Stimulated activated CD4-positive, alpha-beta T cell treated with anti-CD3 and anti-CD28 coated beads, Interleukin-15, amount 100 ng/mL, for 1 hour (primary cell): ENCODE measurements at regions not wholly inside any gene's neighbourhood (a gene's known extent, or its start where the extent isn't known, plus 50 kb on each side); places are given as distances from the start of the nearest gene placed in this dataset.
"Not testable (repeated sequence)": the region's sequence is repeated elsewhere in the genome, so short reads cannot be mapped to it uniquely, and the experiment has no call there.

Source experiments
- DNase-seq, 2 donors: peaks; one replicate each; pipeline ENCODE4 v3.0.0-alpha.2; 2020; ENCODE audit warnings: low read depth in 1 of 2, low spot score in 1 of 2

DNA sequence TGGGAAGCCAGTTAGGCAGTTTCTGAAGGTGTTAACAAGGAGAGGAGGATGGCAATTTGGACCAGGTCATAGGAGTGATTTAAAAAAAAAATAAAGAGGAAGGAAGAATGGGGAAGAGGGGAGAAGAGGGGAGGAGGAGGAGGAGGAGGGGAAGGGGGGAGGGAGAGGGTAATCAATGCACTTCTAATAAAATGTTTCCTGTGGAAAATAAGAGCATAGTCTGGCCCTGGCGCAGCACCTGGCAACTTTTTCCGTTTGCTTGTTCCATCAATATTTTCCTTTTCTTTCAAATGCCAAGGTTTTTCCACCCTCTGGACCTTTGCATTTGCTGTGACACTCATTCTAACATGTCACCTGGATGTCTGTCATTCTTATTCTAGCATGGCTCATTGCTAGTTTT lies 308.2 kb downstream of the PPP1R3A start:
- no peak for DNase-seq

DNA sequence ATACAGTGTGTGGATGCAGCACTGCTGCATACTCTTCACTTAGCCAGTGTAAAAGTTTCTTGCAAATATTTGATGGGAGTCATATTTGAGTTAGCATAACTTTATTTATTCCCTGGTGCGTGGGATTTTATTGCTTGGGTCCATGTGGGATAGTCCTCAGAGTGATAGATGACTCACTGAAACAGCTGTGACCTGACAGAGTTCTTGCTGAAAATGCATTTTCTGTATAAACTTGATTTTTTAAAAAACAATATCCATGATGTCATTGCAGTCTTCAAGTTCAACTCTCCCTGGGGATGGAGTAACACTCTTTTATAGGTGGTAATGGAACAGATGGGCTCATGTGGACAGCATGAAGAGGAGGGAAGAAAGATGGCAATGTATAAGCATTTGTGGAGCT lies 310.0 kb downstream of the PPP1R3A start:
- no peak for DNase-seq

- DNase-seq, result no peak
These were observed 312.5 kb downstream of the PPP1R3A start for GRCh38 chr7:113606325-113606724.

DNA sequence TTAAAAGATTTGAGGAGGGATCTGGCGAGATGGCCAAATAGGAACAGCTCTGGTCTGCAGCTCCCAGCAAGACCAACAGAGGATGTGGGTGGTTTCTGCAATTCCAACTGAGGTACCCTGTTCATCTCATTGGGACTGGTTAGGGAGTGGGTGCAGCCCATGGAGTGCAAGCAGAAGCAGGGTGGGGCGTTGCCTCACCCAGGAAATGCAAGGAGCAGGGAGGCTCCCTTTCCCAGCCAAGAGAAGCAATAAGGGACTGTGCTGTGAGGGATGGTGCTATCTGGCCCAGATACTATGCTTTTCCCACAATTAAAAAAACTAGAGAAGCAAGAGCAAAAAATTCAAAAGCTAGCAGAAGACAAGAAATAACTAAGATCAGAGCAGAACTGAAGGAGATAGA lies 318.4 kb downstream of the PPP1R3A start:
- not testable (repeated sequence) for DNase-seq

- DNase-seq, result not testable (repeated sequence)
These were observed 325.4 kb downstream of the PPP1R3A start for GRCh38 chr7:113593455-113593854.

GRCh38 chr7:113592924-113593323 lies 325.9 kb downstream of the PPP1R3A start:
- not testable (repeated sequence) for DNase-seq

DNA sequence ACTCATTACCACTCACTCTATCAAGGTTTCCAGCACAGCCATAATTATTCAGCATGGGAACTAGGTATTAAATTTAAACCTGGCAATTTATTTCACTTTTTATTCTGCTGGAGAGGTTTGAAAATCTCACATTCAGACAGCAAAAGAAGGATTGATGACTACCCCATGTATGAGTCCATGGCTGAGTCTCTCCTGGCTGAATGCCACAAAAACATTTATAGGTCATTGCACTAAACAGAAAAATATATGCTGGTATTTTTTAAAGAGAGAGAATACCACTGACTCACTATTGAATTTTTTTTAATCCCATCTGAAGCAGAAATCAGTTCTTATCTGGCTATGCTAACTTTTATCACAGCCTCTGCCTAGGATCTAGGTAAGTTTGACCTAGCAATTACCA lies 336.3 kb downstream of the PPP1R3A start:
- DNase-seq, result no peak

DNA sequence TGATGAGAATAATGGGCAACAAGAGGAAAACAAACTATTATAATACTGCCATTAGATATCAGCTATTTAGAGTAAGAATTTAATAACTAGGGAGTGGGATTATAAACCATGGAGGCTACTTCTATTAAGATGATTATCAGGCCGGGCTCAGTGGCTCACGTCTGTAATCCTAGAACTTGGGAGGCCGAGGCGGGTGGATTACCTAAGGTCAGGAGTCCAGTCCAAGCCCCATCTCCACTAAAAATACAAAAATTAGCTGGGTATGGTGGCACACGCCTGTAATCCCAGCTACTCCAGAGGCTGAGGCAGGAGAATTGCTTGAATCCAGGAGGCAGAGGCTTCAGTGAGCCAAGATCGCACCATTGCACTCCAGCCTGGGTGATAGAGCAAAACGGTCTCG lies 355.6 kb downstream of the PPP1R3A start:
- DNase-seq, result not testable (repeated sequence)

DNA sequence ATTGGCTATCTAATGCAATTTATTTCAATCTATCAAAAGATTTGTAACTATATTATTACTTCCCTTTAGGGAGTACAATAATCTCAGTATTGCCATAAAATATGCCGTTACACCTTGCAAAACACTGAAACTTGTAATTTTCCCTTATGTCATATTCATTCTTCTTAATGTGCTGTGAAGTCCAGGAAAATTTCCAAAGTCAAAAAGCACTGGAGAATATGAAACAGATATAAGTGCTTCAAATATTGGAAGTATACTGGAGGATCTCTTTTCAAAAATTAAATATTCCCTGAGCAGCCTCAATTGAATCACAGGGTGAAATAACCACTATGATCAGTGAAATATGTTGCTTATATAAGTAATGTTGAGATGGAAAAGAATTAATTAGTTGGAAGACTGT lies 356.0 kb downstream of the PPP1R3A start:
- no peak for DNase-seq

DNA sequence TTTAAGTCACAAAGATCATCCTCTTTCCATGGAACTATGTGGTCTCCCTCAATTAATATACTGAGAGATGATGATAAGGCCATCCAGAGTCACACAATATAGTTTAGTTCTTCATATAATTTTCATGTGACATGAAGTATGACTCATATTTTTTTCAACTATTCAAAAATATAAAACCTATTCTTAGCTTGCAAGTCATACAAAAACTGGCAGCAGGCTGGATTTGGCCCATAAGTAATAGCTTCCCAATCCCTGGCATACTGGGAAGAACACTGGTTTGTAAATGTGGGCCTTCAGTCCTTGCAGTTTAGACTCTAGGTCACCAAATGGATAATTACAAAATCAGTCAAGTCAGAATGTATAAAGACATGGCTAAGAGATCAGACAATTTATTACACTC lies 356.6 kb downstream of the PPP1R3A start:
- DNase-seq, result no peak

DNA sequence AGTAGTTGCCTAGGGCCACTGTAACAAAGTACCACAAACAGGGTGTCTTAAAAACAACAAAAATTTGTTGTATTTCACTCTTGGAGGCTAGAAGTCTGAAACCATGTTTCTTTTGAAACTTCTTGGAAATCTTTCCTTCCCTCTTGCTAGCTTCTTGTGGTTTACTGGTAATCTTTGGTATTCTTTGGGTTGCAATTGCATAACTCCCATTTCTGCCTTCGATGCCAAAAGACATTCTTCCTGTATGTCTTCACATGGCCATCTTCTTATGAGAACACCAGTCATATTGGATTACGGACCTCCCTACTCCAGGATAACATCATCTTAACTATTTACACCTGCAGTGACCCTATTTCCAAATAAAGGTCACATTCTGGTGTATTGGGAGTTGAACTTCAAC lies 357.4 kb downstream of the PPP1R3A start:
- no peak for DNase-seq

DNA sequence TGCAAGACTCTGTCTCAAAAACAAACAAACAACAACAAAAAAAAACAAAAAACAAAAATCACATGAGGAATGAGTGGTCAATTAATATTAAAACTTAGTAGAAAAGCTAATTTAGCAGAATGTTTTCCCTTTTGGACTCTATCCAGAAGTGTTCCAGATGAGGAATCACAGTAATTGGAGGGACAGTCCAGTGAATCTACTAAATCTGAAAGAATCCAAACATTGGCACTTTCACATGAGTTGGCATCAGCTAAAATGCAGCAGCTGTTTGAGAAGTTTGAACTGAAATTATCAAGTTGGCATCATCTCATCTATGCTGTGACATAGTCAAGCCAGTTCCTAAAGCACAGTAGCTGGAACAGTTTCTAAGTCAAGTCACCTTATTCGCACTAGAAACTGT lies 367.8 kb downstream of the PPP1R3A start:
- DNase-seq, result no peak

DNA sequence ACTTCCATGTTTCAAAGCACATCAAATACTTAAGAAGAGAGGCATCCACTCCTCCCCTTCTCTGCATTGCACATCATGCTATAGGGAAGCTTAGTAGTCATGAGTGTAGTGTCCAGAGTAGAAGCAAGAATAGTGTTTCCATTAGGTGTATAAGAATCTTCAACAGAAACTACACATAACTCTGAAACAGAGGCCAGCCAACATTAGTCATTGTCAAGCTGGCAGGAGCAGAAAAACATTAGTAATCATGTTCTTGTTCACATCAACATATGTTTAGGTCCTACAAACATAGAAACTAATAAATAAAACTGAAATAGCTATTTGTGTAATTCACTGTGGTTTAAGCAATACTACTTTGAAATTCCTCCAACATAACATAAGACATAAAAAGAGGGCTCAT lies 370.2 kb downstream of the PPP1R3A start:
- DNase-seq, result no peak

DNA sequence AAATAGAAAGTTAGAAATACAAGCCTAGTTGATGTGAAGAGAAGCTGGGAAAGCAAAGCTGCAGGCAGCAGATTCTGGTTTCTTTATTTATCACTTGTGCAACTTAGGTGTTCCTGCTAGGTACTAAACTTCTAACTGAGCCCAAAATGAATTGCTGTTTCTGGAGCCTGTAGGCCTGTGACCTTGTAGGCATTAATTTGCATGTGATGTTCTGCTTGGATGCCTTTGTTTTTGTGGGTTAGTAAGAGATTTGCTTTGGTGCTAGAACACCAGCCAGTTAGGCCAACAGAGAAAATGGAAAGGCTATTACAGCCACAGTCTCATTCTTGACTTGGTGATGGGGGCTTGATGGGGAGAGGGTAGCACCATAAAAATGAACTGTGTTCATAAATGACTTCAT lies 370.7 kb downstream of the PPP1R3A start:
- no peak for DNase-seq

DNA sequence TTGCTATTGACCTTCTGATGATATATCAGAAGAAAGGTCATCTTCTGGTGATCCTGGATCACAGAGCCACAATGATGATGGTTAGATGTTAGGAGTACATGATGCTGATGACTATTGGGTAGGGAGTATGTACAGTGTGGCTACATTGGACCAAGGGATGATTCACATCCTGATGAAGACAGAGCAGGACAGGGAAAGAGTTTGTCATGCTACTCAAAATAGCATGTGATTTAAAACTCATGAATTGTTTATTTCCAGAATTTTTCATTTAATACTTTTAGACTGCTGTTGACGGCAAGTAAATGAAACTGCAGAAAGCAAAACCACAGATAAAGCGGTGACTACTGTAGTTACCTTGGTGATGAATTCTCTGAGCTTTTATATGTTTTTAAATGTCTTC lies 397.3 kb downstream of the PPP1R3A start:
- no peak for DNase-seq

DNA sequence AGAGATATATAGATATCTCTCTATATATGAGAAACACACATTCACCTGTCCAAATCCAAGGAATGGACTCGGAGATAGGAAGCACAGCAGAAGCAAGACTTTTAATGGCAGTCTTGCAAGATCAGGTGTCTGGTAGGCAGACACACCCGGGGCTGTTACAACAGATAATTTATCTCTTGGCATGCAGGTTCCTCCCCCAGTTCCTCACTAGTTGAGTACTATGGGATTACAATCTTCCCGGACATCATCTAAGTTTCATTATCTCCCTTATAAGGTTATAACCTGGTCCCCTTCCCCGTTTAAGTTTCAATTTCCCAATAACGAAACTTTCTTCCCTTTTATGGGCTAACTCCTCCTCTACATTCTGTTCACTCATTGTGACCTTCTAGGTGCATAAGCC lies 399.3 kb downstream of the PPP1R3A start:
- no peak for DNase-seq

DNA sequence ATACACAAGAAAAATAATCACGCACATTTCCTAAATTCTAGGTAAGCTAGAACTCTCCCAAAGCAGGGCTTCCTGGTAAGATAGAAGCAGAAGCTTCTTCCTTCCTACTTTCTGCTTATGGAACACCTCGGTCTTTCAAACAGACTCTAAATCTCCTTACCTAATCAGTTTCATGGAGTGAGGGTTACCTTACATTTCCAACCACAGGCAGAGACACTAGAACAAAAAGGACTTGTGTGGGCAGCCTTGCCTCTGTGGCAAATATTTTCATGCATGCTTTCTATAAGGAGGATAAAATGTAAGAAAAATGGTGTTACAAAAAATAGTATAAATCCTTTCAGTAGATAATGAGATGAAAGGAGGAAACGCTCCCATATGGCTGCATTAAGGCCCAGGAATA lies 386.3 kb upstream of the SMIM30 start:
- DNase-seq, result no peak

DNA sequence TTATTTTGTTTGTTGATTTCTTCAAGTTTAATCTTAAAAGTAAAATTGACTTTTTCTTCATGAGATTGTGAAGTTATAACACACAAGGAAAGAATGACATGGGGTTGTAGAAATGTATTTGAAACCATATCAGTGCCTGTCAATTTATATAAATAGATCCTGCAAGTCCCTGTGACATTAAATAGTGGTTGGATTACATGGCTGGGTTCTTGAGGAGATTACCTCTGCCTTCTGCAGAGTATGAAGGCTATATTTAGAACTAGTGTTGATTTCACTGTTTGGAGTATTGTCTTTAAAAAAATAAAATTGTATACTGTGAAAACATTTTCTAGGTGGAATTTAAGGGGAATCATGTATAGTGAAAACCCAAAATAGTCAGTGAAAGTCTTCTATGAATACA lies 385.8 kb upstream of the SMIM30 start:
- no peak for DNase-seq

GRCh38 chr7:113496586-113496985 lies 378.2 kb upstream of the SMIM30 start:
- DNase-seq, result not testable (repeated sequence)

DNA sequence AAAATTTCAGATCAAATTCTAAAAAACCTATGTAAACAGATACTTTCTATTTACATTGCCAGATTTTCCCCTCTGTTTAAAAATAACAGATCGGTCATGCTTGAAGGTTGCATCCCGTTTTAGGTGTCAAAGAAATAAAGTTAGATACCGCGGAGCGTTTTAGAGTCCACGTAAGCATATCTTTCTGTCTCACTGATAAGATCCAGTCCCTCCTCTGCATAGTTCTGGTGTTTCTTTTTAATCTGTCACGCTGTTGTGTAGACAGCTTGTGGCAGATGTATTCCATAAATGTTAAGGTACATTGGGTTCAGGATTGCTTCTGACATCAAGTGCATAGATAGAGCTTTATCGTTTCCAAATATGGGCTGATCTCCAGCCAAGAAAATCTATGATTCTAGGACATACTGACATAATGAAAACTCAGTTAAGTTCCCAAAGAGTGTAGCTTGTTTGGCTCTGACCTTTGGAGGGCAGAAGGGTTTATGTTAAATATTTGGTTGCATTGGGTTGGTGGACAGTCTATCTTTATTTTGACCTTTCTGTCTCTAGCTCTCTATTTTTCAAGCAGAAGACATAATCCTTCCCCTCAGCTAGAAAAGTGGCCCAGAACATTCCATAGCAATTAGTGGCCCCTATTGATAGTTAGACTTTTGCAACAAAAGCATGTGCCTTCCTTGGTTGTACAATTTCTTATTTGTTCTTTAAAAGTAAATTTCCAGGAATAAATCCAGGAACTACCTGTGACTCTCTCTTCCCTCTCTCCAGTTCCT lies 376.6 kb upstream of the SMIM30 start:
- DNase-seq, result not testable (repeated sequence)

GRCh38 chr7:113491305-113491704 lies 373.0 kb upstream of the SMIM30 start:
- DNase-seq, result no peak

GRCh38 chr7:113487925-113488731 lies 369.8 kb upstream of the SMIM30 start:
- no peak for DNase-seq

DNA sequence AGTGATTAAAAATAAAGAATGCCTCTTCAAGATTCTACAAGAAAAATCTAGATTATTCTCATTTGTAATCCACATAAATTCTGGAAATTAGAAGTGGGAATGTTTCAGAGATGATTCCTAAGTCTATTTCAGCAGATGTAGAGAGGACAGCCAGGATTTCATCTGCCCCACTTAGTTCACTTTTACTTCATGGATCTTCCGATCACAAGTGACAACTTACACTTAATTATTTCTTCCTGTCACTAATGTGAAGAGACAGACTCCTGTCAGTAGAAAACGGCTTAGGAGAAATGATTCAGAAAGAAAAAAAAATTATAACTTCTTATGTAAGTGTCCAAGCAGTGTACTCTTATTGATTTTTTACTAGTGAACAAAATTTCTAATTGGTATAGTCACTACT lies 368.2 kb upstream of the SMIM30 start:
- DNase-seq, result no peak
